ENCODE measurements at regions not wholly inside any gene's neighbourhood (a gene's known extent, or its start where the extent isn't known, plus 50 kb on each side); places are given as distances from the start of the nearest gene placed in this dataset.

- dilution Hi-C loops (cut with HindIII; ENCODE audit: low sequenced_read_pairs, unreplicated experiment) (no loop called here), intact Hi-C loops (cut with micrococcal nuclease) (no loop called here), in situ Hi-C loops (cut with MboI; ENCODE audit: low sequenced_read_pairs) (no loop called here)
- no TSS peak for BruUV-seq (replicated peaks)
- Histone ChIP-seq H3K23ac (ENCODE audit: low read depth, low read length) (no peak overlapping the region), H3K4me3 (ENCODE audit: insufficient read depth, low read depth, low read length) (no peak overlapping the region), H4K5ac (ENCODE audit: low read depth, low read length) (no peak overlapping the region), H2BK5ac (ENCODE audit: low read depth, low read length, poor library complexity, severe bottlenecking) (no peak overlapping the region), H2AK9ac (replicated peaks; ENCODE audit: low read depth, low read length, poor library complexity) (no peak overlapping the region), H3K18ac (ENCODE audit: low read depth, low read length) (no peak overlapping the region), H4K91ac (ENCODE audit: insufficient read depth, low read depth, low read length) (no peak overlapping the region), H2AFZ (replicated peaks; ENCODE audit: low read length, poor library complexity) (no peak overlapping the region), H3K56ac (ENCODE audit: extremely low read depth, insufficient read depth, low read length) (no peak overlapping the region), H3K9me3 (ENCODE audit: control insufficient read depth, insufficient read depth, low read length) (peaks cover 13% of the 10 kb centered on the region), H3K4me1 (ENCODE audit: control insufficient read depth, insufficient read depth, low read length) (no peaks in the 10 kb centered on the region), H3K27ac (ENCODE audit: insufficient read depth, low read length) (no peak overlapping the region), H3K9ac (ENCODE audit: low read depth, low read length) (no peak overlapping the region), H3K79me1 (ENCODE audit: low read depth in 1 of 2, low read length in 2 of 2) (no peaks in the 10 kb centered on the region), H2BK15ac (ENCODE audit: low read depth, low read length) (no peak overlapping the region), H3K14ac (replicated peaks; ENCODE audit: low read depth, low read length) (no peak overlapping the region), H4K8ac (ENCODE audit: low read depth in 2 of 2, low read length in 2 of 2) (no peak overlapping the region), H2BK20ac (ENCODE audit: low read depth, low read length) (no peak overlapping the region), H3K4me2 (ENCODE audit: low read depth, low read length) (no peak overlapping the region), H3K27me3 (ENCODE audit: control insufficient read depth, insufficient read depth, low read length) (no peaks in the 10 kb centered on the region), H4K20me1 (ENCODE audit: insufficient read depth, low read length) (no peaks in the 10 kb centered on the region), H2AK5ac (ENCODE audit: low read depth, low read length) (no peak overlapping the region), H3K36me3 (ENCODE audit: control insufficient read depth, insufficient read depth, low read length) (no peaks in the 10 kb centered on the region), H3K9me1 (ENCODE audit: insufficient read depth, low read length) (no peaks in the 10 kb centered on the region), H3K4ac (ENCODE audit: low read depth, low read length) (no peak overlapping the region), H2BK120ac (ENCODE audit: low read depth, low read length) (no peak overlapping the region)
- TF ChIP-seq MXI1 (IDR thresholded peaks at IDR 0.05; ENCODE audit: borderline replicate concordance, low read depth, low read length) (no peak), RCOR1 (IDR thresholded peaks at IDR 0.05; ENCODE audit: insufficient replicate concordance, low read length) (no peak), CEBPB (IDR thresholded peaks at IDR 0.05; ENCODE audit: low read depth, low read length) (no peak), CHD1 (IDR thresholded peaks at IDR 0.05; ENCODE audit: low read depth, low read length) (no peak)
- ATAC-seq (ENCODE audit: low read depth): no peak
- no peak for DNase-seq
- ChIA-PET POLR2A (ENCODE audit: unreplicated experiment) (no interaction called here), CTCF (no interaction called here)
- WGBS, 2 experiments (ENCODE audit: extremely low coverage in 2 of 2, insufficient read length in 1 of 2): no CpG with 5 or more reads among the region's 4 CpGs
These were observed 515.7 kb upstream of the RORB start for GRCh38 chr9:73981405-73981804.

Data from IMR-90 (cell line).